HG02970 (cell line): ENCODE measurements at regions not wholly inside any gene's neighbourhood (a gene's known extent, or its start where the extent isn't known, plus 50 kb on each side); places are given as distances from the start of the nearest gene placed in this dataset.
"Not testable (repeated sequence)": the region's sequence is repeated elsewhere in the genome, so short reads cannot be mapped to it uniquely, and the experiment has no call there.

ENCODE experiments used
- ATAC-seq: cut with Tn5 transposase; IDR thresholded peaks from one replicate; pipeline ENCODE4 v1.9.1; 2021; ENCODE audit warnings: mild to moderate bottlenecking, moderate library complexity, moderate number of reproducible peaks; ENCODE audit not compliant: unreplicated experiment, low FRiP score

- ATAC-seq, result no peak
Measured at GRCh38 chr12:125841332-125841731, 776.1 kb downstream of the AACS start.

GRCh38 chr12:125852116-125852515 lies 786.9 kb downstream of the AACS start:
- no peak for ATAC-seq

- no peak for ATAC-seq
Measured at GRCh38 chr12:125852679-125853078, 787.4 kb downstream of the AACS start.

GRCh38 chr12:125853670-125854069 lies 788.4 kb downstream of the AACS start:
- no peak for ATAC-seq

GRCh38 chr12:125856366-125856765 lies 791.1 kb downstream of the AACS start:
- ATAC-seq, result no peak

GRCh38 chr12:125856896-125857295 lies 791.7 kb downstream of the AACS start:
- ATAC-seq, result no peak

GRCh38 chr12:125860672-125861288 lies 795.5 kb downstream of the AACS start:
- ATAC-seq, result no peak

GRCh38 chr12:125861299-125862281 lies 796.4 kb downstream of the AACS start:
- no peak for ATAC-seq

GRCh38 chr12:125865236-125865635 lies 800.0 kb downstream of the AACS start:
- ATAC-seq, result not testable (repeated sequence)

GRCh38 chr12:125871811-125872594 lies 806.8 kb downstream of the AACS start:
- ATAC-seq, result no peak

GRCh38 chr12:125873016-125873415 lies 807.8 kb downstream of the AACS start:
- ATAC-seq, result no peak

- no peak for ATAC-seq
Measured at GRCh38 chr12:125878483-125878882, 813.2 kb downstream of the AACS start.

- no peak for ATAC-seq
Measured at GRCh38 chr12:125882141-125882540, 816.9 kb downstream of the AACS start.

- ATAC-seq, result no peak
Measured at GRCh38 chr12:125888921-125889320, 823.7 kb downstream of the AACS start.

- no peak for ATAC-seq
Measured at GRCh38 chr12:125889742-125890141, 824.5 kb downstream of the AACS start.

GRCh38 chr12:125890366-125890905 lies 825.2 kb downstream of the AACS start:
- no peak for ATAC-seq

- no peak for ATAC-seq
Measured at GRCh38 chr12:125890971-125891370, 825.7 kb downstream of the AACS start.

GRCh38 chr12:125892276-125892675 lies 827.0 kb downstream of the AACS start:
- ATAC-seq, result no peak

- no peak for ATAC-seq
Measured at GRCh38 chr12:125902991-125903390, 837.8 kb downstream of the AACS start.

GRCh38 chr12:125907351-125907750 lies 842.1 kb downstream of the AACS start:
- ATAC-seq, result no peak
